ENCODE measurements at regions not wholly inside any gene's neighbourhood (a gene's known extent, or its start where the extent isn't known, plus 50 kb on each side); places are given as distances from the start of the nearest gene placed in this dataset.

DNA sequence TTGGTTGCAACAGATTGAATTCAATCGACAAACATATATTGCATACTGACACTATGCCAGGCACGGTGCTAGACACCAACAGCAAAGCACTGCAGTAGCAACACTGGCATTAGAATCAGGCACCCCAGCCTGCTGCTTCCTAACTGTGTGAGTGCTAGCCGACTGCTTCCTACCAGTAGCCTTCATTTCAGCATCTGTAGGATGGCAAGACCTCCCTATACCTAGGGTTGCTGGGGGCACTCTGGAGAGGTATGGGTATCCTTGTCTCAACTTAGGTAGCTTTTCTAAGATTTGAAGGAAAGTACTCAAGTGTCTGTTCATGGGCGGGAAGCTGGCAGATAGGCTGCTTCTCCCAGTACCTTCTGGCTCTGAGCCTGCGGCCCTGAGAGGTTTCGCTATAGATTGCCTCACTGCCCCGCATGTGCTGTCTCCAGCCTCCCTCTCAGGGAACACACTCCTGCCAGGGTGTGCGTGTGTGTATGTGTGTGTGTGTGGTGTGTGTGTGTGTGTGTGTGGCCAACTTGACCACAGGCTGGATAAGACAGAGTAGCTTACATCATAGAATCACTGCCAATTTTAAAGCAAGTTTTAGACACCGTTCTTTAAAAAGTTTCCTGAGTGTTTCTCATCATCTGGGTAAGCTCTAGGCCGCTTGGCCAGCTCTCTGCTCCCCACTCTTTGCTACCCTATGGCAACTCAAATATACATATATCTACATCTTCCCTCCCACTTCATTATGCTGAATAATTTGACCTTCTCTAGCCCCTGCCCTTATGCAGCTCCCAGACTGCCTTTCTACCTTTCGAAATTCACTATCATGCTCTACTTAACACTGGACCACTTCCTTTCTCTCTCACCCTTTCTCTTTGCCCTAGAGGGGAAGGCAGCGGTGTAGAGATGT lies 97.0 kb upstream of the PJA1 start:
- TF ChIP-seq CTCF (IDR thresholded peaks at IDR 0.05; ENCODE audit: low read length) (no peak), EZH2 (IDR thresholded peaks at IDR 0.05; ENCODE audit: borderline replicate concordance, low read length) (no peak)
